ENCODE measurements at regions not wholly inside any gene's neighbourhood (a gene's known extent, or its start where the extent isn't known, plus 50 kb on each side); places are given as distances from the start of the nearest gene placed in this dataset.

DNA sequence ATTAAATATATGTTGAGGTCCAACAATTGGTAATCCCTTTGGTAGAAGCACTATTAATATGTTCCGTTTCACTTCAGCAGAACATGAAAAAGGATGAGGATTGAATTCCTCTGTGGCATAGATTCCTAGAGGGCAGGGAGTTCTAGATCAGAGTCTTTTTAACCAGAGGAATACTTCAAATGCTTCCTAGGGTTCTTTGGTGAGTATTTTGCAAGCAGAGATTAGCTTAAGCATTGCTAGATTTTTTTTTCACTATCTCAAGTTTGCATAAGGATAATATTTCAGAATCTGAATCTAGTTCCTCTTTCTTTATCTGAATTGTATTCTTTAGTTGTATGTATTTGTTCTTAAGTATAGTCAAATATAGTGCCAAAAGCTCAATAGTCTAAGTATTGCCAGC lies 116.6 kb upstream of the ADAMTSL1 start:
- FAIRE-seq, result no peak

DNA sequence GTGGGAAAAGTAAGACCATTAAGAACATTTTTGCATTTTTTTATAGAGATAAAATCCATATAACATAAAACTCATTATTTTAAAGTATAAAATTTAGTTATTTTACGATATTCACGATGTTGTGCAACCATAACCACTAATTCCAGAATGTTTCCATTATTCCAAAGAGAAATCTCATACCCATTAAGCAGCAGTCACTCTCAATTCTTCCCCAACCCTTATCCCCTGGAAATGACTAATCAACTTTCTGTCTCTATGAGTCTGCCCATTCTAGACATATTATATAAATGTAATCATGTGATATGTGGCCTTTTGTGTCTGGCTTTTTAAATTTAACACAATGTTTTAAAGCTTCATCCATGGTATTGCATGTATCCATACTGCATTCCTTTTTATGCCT lies 115.6 kb upstream of the ADAMTSL1 start:
- FAIRE-seq, result no peak

DNA sequence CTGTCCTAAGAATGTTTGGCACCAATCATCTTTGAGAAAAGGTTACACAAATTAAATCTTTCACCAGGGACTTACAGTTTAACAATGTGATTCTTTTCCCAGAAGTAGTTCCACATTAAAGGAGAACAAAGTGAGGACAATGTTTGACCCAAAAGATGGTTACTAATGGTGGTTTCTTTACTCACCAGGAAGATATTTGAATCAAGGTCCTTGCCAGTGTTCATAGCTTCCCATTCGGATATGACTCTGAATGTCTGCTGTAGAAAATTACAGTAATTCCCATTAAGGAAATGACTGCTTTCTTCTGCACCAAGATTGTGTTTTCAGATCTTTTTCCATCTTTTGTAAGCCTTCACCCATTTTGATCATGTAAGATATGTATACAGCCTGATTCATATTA lies 114.6 kb upstream of the ADAMTSL1 start:
- no peak for FAIRE-seq

DNA sequence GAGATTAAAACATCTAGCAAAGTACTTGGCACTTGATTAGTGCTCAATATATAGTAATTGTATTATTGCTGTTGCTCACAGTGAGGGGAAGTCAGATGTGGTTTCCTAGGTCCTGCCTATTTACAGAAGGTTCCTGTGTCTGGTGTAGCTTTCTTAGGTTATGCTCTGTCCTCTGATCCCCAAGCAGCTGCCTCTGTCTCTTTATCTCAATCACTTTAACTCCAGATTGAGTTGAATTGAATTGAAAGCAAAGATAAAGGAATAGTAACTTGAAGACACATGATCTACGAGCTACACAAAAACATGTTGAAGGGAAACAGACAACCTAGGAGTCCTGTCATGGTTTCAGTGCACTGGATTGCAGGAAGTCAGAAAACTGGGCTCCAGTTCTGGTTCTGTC lies 113.9 kb upstream of the ADAMTSL1 start:
- FAIRE-seq, result no peak

DNA sequence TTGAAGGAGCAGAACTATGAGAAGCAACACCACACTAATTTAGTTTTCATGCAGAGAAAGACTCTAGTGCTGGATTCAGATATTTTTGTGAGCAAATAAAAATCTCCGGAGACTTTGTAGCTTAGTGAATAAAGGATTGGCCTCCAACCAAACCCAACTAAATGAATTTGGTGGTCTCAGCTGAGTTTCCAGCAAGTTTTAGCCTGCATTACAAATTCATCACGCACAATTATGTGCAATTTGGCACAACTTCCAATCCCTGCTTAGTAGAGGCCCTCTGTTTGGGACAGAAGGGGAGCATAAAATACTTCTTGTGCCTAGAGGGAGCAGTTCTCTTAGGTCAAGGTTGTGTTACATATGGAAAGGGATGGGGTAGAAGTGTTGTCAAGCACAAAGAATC lies 112.3 kb upstream of the ADAMTSL1 start:
- no peak for FAIRE-seq

DNA sequence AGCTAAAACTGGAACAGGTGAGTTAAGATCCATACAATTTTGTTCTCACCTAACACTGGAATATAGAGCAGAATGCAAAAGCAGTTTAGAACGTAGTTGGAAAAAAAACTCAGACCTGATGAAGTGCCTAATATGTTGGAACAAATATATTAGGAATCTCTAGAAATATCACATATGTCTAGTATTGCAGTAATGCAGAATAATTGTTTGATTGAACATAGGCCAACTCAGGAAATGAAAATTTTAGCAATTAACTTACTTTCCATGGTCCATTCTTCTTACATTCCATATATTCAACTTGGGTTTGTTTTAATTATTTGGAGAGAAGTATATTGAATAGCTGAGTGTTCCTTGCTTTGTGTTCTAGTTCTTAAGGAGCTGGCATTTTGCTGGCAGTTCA lies 111.8 kb upstream of the ADAMTSL1 start:
- no peak for FAIRE-seq

DNA sequence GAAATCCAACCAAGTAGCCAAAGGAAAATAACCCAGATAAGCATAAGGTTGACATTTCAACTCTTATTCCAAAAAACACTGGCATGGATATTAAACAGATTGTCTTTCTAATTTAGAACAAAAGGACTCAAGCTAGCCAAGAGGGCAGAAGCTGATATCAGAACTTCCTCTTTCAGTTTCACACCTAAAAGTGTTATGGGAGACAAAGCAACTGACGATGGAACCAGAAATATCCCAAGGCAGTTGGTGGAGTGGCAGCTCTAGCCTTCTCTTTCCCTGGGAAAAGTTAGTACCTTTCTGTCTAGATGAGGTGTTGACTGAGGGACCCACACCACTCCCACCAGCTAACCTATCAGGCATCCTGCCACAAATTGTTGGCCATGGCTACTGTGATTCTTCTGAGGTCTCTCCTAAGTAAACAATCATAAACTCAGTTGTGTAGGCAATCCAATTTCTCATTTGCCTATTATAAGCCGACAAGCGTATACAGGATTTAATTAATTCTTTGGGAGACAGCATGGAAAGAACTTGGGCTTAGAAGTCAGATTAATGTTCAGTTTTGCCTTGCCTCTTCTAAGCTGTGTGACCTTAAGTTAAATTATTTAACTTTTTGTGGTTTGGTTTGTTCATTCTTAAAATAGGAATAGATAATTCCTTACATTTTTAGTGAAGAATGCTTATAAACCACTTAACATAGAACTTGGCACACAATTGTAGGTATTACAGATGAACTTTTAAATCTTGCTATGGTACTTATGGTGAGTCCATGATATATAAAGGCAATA lies 110.9 kb upstream of the ADAMTSL1 start:
- FAIRE-seq, result no peak

DNA sequence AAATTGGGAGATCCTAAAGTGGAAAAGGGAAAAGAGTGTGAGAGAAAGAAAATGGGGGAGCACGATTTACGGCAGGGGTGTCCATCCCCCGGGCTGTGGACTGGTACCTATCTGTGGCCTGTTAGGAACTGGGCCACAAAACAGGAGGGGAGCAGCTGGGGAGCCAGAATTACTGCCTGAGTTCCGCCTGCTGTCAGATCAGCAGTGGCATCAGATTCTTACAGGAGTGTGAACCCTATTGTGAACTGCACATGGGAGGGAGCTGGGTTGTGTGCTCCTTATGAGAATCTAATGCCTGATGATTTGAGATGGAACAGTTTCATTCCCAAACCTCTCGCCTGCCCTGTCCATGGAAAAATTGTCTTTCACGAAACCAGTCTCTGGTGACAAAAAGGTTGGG lies 108.3 kb upstream of the ADAMTSL1 start:
- no peak for FAIRE-seq

DNA sequence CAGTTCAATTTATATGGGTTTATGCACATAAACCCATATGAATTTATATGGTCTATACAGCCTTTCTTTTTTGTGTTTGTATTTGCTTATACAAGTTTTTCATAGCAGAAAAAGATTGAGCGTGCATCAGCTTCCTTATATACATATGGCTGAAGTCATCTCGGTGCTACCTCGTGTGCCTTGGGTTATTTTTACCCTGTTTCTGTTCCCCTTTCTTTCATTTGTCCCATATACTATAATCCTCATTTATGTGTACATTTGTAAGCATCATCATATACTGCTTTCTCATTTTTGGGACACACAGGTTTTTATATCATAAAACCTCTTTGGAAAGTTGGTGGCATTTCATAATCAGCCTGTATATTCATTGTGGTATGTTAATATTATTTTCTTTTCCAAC lies 107.8 kb upstream of the ADAMTSL1 start:
- FAIRE-seq, result no peak

DNA sequence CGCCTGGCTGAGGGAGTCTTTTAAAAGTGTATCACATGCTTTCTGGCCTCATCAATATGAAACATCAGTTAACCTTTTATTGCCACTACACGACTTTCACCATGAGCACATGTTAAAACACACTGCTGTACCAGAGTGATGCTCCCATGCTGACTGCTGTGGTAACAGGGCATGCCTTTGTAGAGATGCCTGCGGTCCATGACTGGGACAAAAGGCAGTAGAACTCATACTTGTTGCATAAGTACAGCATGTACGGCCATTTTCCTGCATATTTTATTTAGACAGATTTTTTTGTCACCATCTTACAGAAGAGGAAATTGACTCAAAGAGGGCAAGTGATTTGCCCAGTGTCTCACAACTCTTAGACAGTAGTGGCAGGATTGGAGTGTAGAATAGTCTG lies 105.7 kb upstream of the ADAMTSL1 start:
- no peak for FAIRE-seq

DNA sequence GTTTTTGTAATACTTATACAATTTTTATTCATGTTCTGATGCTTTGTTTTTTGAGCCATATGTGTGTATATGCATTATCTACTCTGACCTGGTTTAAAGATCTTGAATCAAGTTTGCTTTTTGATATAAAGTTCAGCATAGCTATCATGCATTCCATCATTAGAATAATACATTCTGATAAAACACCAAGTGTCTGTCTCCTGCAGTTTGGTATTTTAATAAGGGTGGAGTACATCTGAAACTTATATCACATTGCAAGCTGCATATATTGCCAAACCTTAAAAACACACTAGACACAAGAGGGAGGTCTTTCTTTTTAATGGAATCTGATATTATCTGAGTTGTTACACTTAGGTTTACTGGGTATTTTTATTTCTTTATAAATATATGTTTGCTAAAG lies 102.8 kb upstream of the ADAMTSL1 start:
- FAIRE-seq, result no peak

DNA sequence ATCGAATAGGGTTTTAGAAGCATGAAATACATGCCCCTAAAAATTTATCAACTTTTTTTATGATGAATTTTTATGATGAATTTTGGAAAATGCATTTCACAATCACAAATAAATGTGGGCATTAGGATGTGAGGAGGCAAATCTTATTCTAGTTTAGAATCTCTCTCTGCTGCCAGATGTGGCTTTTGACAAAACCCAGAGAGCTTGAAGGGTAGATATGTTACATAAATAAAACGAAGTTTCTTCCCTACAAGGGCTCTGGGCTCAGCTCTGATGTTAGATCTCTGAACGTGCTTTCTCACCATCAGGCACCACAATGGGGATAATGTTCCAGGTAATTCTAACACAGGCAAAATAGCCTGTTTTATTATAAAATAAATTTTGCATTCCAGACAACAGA lies 102.3 kb upstream of the ADAMTSL1 start:
- no peak for FAIRE-seq

DNA sequence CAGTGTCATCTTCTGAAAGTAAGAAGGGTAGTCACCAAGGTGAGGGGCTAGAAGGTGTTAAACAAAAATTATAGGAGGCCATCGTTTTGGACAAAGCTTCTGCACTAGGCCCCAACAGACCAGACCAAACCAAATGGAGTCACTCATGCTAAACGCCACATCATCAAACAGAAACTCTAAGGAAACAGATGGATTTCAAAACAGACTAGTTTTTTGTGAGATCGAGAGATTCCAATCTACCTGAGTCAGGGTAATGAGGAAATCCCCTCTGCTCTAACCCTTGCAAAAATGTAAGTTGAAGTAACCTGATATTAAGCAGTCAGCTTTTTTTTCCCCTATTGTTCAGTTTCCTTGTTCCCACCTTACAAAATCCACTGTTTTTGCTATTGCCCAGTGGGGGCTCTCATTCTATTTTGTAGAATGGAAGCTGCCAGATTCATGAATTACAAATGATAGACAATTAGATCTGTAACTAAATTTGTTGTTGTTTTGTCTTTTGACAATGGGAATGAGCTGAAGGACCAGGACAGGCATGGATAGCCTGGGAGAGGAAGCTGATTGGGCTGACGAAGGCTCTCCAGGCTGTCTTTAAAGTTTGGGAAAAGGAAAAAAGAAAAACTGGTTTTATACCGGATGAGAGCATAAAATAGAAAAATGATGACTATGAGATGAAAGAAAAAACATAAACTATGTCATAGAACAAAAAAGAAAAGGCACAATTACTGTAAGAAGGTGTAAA lies 94.7 kb upstream of the ADAMTSL1 start:
- no peak for FAIRE-seq

DNA sequence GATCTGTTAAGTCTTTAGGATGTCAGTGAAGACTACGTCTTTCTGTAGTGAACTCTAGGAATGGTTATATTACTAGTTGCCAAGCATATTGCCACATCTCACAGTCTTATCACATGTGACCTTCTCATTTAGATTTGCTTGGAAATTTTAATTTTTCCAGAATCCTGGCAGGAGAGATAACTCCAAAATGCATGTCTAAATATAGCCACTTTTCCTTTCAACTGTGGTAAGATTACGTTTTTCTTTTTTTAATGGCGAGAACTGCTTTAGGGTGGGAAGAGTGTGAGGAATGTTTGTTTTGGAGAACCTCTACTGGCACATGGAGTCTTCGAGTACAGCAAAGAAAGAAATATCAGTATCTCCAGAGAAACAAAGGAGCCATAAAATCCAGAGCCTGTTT lies 91.7 kb upstream of the ADAMTSL1 start:
- FAIRE-seq, result no peak

DNA sequence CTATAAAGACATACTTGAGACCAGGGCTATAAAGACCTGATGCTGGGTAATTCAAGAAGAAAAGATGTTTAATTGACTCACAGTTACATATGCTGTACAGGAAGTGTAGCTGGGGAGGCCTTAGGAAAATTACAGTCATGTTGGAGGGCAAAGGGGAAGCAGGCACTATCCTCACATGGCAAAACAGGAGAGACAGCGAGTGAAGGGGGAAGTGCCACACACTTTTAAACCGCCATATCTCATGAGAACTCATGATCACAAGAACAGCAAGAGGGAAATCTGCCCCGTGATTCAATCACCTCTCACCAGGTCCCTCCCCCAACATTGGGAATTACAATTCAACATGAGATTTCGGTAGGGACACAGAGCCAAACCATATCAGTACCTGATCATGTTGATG lies 89.9 kb upstream of the ADAMTSL1 start:
- no peak for FAIRE-seq

DNA sequence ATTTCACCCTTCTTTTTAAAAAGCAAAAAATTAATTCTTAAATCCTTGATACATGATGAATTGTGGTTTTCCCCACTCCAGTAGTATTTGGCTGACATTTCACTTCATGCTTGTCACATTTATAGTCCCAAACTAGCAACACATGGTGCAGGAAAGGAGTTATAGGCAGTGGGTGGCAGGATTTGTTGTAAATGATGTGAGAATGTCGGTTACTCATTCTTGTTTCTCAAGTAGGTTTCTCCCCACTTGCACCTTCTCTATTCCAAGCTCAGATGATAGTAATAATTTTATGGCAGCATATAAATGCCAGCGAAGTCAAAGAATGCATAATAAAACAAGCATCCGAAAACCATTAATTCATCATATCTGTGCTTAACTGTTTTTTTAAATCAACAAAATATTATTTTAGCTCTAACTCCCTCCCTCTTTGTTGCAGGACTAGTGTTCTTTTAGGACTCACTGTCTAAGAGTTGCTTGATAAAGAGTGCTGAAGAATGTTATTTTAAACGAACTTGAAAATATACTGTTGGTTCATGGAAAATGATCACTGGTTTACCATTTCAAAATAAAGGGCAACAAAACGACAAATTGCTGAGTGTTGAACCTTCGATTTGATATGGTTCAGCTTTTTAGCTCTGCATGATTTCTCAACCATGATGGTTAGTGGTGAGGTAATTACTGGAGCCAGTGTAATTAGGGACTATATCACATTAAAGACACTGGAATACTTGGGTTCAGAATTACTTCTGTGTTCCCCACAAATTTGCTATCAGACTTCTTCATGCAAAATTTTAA lies 88.1 kb upstream of the ADAMTSL1 start:
- no peak for FAIRE-seq

DNA sequence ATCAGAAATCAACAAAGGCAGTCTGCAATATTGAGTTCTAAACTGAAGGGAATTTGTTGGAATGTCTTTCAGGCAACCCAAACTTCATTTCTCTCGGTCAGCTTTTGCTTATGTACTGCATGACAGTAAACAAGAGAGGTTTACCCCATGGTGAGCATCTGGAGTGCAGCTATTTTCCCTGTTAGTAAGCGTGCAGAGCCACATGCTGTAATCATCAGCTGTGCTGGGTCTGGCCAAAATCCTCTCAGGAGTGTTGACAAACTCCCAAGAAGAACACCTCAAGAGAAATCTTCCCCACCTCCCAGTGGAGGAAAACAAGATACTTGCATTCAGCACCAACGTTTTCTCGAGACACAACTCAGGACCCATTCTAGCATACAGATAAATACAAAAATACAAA lies 83.6 kb upstream of the ADAMTSL1 start:
- no peak for FAIRE-seq

DNA sequence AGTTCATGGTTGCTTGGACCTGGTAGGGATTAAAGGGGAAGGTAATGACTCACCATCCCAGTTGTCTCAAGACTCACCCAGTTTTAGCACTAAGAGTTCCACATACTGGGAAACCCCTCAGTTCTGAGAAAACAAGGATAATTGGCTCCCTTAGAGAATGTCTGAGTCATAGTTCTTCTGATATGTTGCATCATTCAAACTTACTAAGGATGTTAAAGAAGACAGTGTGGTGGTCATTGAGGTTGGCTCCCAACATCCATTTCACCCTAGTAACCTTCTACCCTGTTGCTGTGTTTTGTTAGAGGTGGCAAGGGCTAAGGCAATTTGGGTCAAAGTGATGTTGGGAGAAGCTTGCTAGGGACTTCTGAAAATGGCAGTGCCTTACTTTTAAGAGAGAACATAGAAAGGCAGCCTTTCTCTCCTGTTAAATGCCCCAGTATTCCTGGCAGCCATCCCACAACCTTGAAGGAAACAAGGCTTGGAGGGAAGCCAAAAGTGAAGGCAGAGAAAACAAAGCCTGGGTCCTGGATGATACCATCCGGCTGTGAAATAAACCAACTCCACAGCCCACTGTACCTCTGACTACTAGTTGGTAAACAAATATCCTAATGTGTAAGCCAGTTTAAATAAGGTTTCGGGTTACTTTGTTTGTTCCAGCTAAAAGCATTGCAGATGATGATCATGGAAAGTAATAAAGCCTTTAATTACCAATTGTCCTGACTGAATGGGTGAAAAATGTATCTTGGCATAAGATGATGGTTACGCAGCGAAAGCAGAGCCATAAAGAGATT lies 80.4 kb upstream of the ADAMTSL1 start:
- FAIRE-seq, result no peak

DNA sequence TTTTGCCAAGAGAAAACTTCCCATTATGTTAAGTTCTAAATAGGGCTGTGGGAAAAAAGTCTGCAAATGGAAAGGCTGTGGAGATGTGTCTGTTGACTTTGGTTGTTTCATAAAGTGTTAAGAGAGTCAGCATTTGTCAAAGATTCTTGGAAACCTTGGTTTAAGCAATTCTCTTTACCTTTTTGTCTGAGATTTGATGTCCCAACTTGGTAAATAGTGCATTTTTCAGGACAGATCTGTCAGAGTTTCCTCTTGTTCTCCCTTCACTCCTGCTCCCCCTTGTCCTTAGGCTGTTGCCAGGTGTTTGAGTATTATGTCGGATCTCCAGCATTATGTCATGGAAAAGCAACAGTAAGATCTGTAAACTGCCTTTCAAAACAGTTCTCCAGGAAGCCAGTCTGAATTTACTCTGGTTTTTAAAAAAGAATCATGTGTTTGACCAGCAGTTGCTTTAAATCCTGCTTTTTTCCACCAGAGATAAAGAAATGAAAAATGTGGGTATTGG lies 79.1 kb upstream of the ADAMTSL1 start:
- no peak for FAIRE-seq

DNA sequence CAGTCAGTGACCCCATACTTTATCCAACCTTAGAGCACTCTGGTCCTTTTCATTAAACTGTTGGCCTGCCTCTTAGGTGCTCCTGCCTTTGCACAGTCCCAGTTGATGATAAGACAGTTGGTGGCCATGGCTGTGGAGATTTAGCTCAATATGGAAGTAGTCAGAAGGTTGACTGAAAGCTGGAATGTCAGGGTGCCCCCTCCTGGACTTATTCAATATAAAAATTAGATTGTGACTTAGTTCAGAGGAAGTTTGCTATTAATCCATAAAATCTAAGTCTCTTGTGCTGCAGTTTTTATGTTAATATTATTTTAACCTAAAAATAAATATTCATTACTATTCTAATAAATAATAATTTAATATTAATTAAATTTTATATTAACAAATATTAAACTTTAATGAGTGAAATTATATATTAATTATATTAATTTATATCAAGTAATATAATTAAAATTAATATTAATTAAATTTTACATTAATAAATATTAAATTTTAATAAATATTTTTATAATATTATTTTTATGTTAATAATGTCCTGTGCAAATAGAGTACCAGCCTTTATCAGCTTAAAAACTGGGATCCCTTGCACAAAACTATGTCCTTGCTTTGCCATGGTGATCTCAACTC lies 77.7 kb upstream of the ADAMTSL1 start:
- peak; percentile 91 for FAIRE-seq

DNA sequence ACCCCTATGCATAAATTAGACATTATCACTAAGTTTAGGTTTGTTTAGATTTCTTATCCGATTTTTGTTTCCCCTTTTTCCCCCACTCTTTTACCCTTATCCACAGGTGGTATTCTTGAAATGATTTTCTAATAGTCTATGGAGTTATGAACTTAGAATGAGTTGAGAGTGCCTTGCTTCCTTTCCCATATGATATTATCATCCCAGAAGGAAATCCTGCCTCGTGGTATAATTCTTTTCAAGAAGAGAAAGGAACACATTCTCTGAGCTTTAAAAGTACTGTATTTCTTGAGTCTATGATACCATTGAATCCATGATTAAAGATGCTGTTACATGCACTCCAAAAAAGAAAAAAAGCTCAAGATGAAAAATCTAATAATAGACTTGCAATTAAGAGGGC lies 76.9 kb upstream of the ADAMTSL1 start:
- FAIRE-seq, result no peak

DNA sequence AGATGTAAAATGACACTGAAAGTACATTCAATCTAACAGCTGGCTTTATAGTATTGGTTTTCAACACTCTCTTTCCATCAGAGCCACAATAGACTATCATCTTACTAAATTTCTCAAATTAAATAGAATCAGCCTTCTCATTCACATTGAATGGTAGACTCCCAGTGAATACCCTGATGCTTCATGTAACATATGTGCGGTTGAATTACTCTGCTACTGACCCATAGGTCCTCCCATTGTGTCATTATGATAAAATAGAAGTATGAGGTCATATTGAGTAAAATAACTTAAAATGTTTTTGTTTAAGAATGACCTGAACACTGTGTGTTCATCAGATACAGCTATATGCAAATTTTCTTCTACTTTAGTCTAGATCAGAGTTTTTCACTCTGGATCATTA lies 75.9 kb upstream of the ADAMTSL1 start:
- FAIRE-seq, result no peak
